Activated CD4-positive, alpha-beta T cell treated with anti-CD3 and anti-CD28 coated beads, Interleukin-2, amount 10 ng/mL, durations not matched to agents 7 days and 5 days (primary cell): ENCODE measurements at regions not wholly inside any gene's neighbourhood (a gene's known extent, or its start where the extent isn't known, plus 50 kb on each side); places are given as distances from the start of the nearest gene placed in this dataset.

ENCODE experiments used
- CTCF ChIA-PET: fragments of 350-600 bp; sonication (Branson Sonifier 250); formaldehyde crosslinking; loops from one replicate; lab custom pipeline; 2021; ENCODE audit warnings: antibody characterized with exemption; lab: Charles Lee
- POLR2A ChIA-PET: fragments of 350-600 bp; sonication (Branson Sonifier 250); formaldehyde crosslinking; loops from one replicate; lab custom pipeline; 2021; ENCODE audit warnings: antibody characterized with exemption; lab: Charles Lee
- DNase-seq: peaks from one replicate; pipeline ENCODE4 v3.0.0-alpha.2; 2020
- H3K27ac Mint-ChIP-seq: one replicate; pipeline ENCODE4 v1.8.0; 2021; ENCODE audit warnings: mild to moderate bottlenecking, moderate library complexity, mixed read lengths
- H3K27me3 Mint-ChIP-seq: one replicate; pipeline ENCODE4 v1.8.0; 2021; ENCODE audit warnings: mixed read lengths
- H3K36me3 Mint-ChIP-seq: one replicate; pipeline ENCODE4 v1.8.0; 2021; ENCODE audit warnings: low read depth, mixed read lengths
- H3K4me1 Mint-ChIP-seq: one replicate; pipeline ENCODE4 v1.8.0; 2021; ENCODE audit warnings: mixed read lengths
- H3K4me3 Mint-ChIP-seq: one replicate; pipeline ENCODE4 v1.8.0; 2021; ENCODE audit warnings: mild to moderate bottlenecking, moderate library complexity, mixed read lengths
- H3K9me3 Mint-ChIP-seq: one replicate; pipeline ENCODE4 v1.8.0; 2021; ENCODE audit warnings: mixed read lengths

DNA sequence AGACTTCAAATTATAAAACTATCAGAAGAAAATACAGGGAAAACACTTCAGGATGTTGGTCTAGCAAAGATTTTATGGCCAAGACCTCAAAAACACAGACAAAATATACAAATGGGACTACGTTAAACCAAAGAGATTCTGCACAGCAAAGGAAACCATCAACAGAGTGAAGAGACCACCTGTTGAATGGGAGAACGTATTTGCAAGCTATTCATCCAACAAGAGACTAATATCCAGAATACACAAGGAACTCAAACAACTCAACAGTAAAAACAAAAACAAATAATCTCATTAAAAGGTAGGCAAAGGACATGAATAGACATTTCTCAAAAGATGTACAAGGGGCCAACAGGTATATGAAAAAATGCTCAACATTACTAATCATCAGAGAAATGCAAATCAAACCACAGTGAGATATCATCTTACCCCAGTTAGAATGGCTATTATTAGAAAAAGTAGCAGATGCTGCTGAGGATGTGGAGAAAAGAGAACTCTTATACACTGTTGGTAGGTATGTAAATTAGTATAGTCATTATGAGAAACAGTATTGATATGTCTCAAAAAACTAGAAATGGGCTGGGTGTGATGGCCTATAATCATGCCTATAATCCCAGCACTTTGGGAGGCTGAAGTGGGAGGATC lies 112.6 kb downstream of the LRIG2 start:
- Mint-ChIP-seq H3K4me1 (no peaks in the 10 kb centered on the region), H3K9me3 (no peaks in the 10 kb centered on the region), H3K4me3 (no peak overlapping the region), H3K36me3 (no peaks in the 10 kb centered on the region), H3K27ac (no peak overlapping the region), H3K27me3 (peaks cover 39% of the 10 kb centered on the region)
- CTCF ChIA-PET, result no interaction called here
- POLR2A ChIA-PET, result no interaction called here
- DNase-seq, result no peak

DNA sequence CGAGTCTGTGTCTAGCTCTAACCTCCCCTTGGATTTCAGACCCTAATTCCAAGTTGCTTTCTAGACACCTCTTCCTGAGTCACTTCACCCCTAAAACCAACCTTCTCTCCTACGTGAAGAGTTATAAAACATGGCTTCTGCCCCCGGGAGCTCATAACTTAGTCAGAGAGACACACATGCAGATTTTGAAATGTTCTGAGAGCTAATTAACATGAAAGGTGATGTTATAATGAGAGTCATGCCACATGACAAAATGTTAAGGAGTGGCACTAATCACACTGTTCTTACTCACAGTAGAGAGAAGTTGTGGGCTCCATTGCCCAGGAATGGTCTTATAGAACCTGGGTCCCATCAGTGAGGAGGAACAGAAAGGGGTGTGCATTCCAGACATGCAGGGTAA lies 117.1 kb downstream of the LRIG2 start:
- Mint-ChIP-seq H3K27me3 (peaks cover 18% of the 10 kb centered on the region), H3K36me3 (no peaks in the 10 kb centered on the region), H3K9me3 (peaks cover 6% of the 10 kb centered on the region), H3K4me1 (peaks cover 9% of the 10 kb centered on the region), H3K4me3 (no peak overlapping the region), H3K27ac (no peak overlapping the region)
- ChIA-PET CTCF (no interaction called here), POLR2A (no interaction called here)
- no peak for DNase-seq

DNA sequence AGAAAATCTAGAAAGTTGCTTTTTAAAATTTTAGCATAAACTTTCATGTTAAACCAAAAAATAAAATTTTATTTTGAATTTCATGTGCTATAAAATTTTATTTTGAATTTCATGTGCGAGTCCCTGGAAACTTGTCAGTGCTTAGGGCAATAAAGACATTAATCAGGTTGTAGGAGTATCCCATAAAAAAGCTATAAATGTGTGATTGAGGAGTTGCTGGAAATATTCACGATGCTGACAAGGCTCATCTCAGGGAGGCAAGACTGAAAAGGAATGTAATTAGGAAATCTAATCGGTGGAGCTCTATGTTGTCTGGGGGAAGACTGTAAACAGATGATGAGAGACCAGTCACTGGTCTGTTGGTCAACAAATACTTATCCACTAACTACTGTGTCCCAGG lies 117.9 kb downstream of the LRIG2 start:
- ChIA-PET POLR2A (no interaction called here), CTCF (no interaction called here)
- H3K27ac Mint-ChIP-seq, result no peak overlapping the region
- H3K36me3 Mint-ChIP-seq, result no peaks in the 10 kb centered on the region
- no peak for DNase-seq
- H3K4me1 Mint-ChIP-seq, result peaks cover 9% of the 10 kb centered on the region
- H3K27me3 Mint-ChIP-seq, result peaks cover 15% of the 10 kb centered on the region
- H3K9me3 Mint-ChIP-seq, result peaks cover 6% of the 10 kb centered on the region
- H3K4me3 Mint-ChIP-seq, result no peak overlapping the region

DNA sequence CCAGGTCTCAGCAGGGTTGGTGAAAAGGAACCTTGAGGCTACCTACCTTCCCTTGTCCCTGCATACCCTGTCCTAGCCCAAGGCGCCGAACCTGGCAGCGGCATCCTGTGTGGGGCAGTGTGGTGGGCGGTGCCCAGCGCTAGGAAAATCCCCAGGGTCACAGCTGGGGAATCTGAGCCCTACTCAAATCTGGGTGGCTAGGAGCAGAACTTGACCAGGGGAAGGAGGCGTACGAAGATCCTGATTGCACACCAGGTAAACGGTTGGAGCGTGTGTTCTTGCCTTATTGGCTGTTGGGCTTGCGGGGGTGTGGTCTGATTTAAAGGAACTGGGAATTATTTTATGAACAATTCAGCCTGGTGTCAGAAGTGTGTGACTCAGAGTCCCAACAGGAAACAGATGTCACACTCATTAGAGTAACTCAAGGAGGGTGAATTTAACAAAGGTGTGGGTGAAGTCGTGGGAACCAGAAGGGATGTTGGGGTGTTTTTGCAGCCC lies 118.6 kb downstream of the LRIG2 start:
- Mint-ChIP-seq H3K27me3 (peaks cover 15% of the 10 kb centered on the region), H3K4me3 (no peak overlapping the region), H3K27ac (no peak overlapping the region), H3K9me3 (peaks cover 6% of the 10 kb centered on the region), H3K4me1 (peaks cover 9% of the 10 kb centered on the region), H3K36me3 (no peaks in the 10 kb centered on the region)
- POLR2A ChIA-PET, result no interaction called here
- CTCF ChIA-PET, result no interaction called here
- no peak for DNase-seq

DNA sequence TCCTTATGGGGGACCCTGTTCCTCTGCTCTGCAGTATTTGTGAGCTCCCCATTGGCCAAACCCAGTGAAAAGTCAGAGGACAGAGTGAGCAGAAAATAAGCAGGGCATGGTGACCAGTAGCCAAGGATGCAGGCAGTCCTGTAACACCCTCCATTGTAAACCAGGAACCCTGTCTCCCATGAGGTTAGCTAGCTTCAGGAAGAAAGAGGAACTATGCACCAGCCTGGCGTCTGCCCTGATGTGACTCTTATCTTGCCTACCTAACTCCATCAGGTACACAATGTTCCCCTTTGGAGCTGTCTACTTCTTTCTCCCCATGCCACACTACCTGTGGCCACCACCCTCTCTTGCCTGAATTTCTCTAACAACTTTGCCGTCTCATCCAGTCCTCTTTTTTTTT lies 119.2 kb downstream of the LRIG2 start:
- ChIA-PET POLR2A (no interaction called here), CTCF (no interaction called here)
- Mint-ChIP-seq H3K27ac (no peak overlapping the region), H3K27me3 (peaks cover 15% of the 10 kb centered on the region), H3K4me1 (peaks cover 9% of the 10 kb centered on the region), H3K36me3 (no peaks in the 10 kb centered on the region), H3K9me3 (peaks cover 6% of the 10 kb centered on the region), H3K4me3 (no peak overlapping the region)
- DNase-seq, result no peak

DNA sequence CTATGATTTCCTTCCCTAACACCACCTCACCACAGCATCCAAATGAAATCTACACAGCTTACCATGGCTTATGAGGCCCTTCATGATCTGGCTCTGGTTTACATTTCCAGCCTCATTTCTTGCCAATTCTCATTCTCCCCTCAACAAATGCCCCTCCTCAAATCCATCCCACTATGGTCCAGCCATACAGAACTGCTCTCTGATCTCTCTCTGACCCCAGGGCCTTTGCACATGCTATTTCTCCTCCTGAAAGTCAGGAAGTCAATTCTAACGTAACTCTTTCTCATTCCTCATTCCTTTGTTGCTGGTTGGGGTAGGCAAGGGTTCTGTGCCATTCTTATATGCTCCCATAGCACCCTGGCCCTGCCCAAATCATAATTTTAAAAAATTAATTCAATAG lies 120.0 kb downstream of the LRIG2 start:
- no peak for DNase-seq
- H3K9me3 Mint-ChIP-seq, result peaks cover 6% of the 10 kb centered on the region
- no peak overlapping the region for H3K27ac Mint-ChIP-seq
- CTCF ChIA-PET, result no interaction called here
- POLR2A ChIA-PET, result no interaction called here
- H3K4me1 Mint-ChIP-seq, result peaks cover 9% of the 10 kb centered on the region
- H3K27me3 Mint-ChIP-seq, result peaks cover 15% of the 10 kb centered on the region
- H3K4me3 Mint-ChIP-seq, result no peak overlapping the region
- H3K36me3 Mint-ChIP-seq, result no peaks in the 10 kb centered on the region

DNA sequence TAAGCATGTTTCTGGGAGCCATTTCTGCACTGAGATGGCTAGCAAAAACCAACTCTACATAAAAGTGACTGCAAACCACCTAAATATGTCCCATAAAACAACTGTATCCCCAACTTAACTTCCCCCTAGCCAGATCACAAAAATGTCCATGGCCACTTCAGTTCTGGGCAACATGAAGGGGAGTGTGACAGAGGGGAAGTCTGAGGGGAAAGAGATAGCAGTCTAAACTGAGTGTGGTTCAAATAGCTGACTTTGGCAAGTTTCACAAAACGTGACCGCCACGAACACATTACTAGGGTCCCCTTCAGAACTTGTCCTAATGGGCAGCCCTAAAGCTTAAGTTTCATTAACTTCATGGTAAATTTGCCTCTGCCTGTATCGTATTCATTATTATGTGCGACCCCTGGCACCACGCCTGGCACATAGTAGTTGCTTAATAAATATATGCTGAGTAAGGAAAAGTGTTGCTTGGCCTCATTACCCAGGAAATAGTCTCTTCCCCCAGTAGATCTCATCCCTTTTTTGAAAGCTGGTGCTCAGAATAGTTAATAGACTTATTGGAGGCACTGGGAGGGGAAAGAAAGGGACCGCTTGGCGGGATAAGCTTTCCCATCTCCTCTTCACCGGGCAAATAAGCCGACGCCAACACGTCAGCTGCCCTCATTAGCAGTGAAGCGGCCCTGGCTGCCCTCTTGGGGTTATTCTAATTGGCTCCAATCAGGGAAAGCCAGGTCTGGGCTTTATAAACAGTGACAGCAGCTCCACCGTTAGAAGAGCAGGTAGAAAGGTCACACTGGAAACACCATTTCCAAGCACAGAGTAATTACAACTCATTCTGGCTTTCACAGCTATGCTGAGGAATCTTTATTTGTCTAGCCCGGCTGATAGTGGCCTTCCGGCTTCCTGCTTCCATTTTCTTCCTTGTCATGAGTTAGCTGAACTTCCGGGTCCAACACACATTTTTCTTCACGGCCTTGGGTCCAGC lies 122.1 kb downstream of the LRIG2 start:
- POLR2A ChIA-PET, result no interaction called here

DNA sequence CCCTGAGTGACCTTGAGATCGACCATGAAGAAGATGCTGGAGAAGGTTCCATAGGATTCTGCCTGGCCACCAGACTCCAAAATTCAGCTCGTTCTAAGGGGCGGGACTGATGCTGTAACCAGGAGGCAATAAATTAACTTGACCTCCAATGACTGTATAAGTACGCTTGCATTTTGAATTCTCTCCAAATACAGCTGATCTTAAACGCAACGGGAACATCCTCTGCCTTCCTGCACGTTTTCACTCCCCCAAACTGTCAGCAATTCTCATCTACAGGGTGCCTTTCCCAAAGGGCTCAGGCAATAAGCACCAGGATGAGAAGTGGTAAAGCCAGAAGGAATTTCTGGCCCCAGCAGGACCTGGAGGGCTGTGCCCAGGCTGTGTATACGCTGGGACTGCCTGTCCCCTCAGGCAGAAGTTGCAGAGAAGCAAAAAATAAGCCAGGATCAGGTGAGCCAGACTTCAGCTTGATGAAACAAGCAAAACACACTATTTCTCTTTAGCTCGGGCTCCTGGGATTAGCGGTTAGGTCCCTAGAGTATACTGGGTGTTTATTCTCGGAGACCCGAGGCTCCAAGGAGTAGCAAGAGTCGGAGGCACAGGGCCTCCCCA lies 124.8 kb downstream of the LRIG2 start:
- peaks cover 6% of the 10 kb centered on the region for H3K4me1 Mint-ChIP-seq
- no peaks in the 10 kb centered on the region for H3K36me3 Mint-ChIP-seq
- no peak overlapping the region for H3K27ac Mint-ChIP-seq
- H3K27me3 Mint-ChIP-seq, result no peaks in the 10 kb centered on the region
- no peak overlapping the region for H3K4me3 Mint-ChIP-seq
- ChIA-PET CTCF (interaction anchor here (0.8 to 1.5 kb wide), 2 partner anchors 51 to 366 kb away, joined by 3 read pairs; no protein-coding TSS in a partner anchor), POLR2A (no interaction called here)
- H3K9me3 Mint-ChIP-seq, result peaks cover 6% of the 10 kb centered on the region
- DNase-seq, result no peak

More for the DNA sequence above, 122.1 kb downstream of the LRIG2 start:
- Mint-ChIP-seq H3K27ac (no peak overlapping the region), H3K36me3 (no peaks in the 10 kb centered on the region), H3K4me3 (no peak overlapping the region), H3K4me1 (peaks cover 9% of the 10 kb centered on the region), H3K9me3 (peaks cover 6% of the 10 kb centered on the region), H3K27me3 (peaks cover 2% of the 10 kb centered on the region)
- CTCF ChIA-PET, result no interaction called here
- DNase-seq, result no peak

DNA sequence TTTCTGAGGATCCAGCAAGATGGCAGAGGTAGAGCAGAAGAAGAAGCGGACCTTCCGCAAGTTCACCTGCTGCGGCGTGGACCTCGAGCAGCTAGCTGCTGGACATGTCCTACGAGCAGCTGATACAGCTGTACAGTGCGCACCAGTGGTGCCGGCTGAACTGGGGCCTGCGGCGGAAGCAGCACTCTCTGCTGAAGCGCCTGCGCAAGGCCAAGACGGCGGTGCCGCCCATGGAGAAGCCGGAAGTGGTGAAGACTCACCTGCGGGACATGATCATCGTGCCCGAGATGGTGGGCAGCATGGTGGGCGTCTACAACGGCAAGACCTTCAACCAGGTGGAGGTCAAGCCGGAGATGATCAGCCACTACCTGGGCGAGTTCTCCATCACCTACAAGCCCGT lies 125.8 kb downstream of the LRIG2 start:
- H3K9me3 Mint-ChIP-seq, result no peaks in the 10 kb centered on the region
- no peaks in the 10 kb centered on the region for H3K36me3 Mint-ChIP-seq
- POLR2A ChIA-PET, result no interaction called here
- no peak overlapping the region for H3K27ac Mint-ChIP-seq
- no peaks in the 10 kb centered on the region for H3K27me3 Mint-ChIP-seq
- CTCF ChIA-PET, result interaction anchor here (1.5 kb wide), 1 partner anchor 365 kb away, joined by 3 read pairs; no protein-coding TSS in a partner anchor
- no peak overlapping the region for H3K4me3 Mint-ChIP-seq
- DNase-seq, result no peak
- no peaks in the 10 kb centered on the region for H3K4me1 Mint-ChIP-seq

DNA sequence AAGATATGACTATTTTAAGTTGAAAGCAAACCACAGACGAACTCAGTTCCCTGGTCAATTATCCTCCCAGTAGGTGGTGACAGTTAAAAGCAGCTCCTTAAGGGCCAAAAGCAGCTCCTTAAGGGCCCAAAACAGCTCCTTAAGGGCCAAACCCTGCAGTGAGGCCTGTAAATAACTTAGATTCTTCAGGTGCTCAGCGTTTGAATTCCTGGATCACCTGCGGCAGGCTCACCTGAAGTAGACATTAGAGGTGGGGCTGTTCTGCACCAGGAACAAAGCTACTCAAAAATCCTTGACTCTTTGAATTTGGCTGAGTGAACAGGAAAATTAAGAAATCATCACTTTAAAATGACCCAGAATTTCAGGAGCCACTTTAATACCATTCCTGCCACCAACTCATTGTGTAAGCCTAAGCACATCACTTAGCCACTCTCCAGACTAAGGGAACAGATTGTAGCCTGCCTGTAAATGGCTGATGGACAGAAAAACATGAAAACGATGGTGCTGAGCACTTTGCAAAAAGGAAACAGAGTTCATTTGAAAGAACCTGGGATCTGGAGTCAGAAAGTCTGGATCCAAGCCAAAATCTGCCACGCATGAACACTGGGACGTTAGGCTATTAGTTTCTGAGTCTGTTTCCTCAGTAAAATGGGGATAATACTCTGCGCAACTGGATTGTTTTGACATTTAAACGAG lies 126.9 kb downstream of the LRIG2 start:
- DNase-seq, result no peak
- Mint-ChIP-seq H3K4me3 (no peak overlapping the region), H3K36me3 (no peaks in the 10 kb centered on the region), H3K27me3 (no peaks in the 10 kb centered on the region), H3K9me3 (no peaks in the 10 kb centered on the region), H3K27ac (no peak overlapping the region), H3K4me1 (no peaks in the 10 kb centered on the region)
- POLR2A ChIA-PET, result no interaction called here
- CTCF ChIA-PET, result interaction anchor here (0.5 kb wide), 1 partner anchor 666 kb away, joined by 3 read pairs; no protein-coding TSS in a partner anchor

DNA sequence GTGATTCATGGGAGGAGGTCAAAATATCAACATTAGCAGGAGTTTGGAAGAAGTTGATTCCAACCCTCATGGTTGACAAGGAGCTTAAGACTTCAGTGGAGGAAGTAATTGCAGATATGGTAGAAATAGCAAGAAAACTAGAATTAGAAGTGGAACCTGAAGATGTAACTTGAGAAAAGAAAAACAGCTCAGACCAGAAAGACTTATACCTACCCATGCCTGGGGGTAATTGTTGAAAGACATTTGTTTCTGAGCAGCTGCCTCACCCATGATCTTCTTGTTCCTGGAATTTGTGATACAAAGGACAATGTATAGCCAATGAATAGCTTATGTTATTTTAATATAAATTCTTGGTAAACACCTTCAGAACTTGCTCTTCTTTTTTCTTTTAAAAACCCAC lies 128.6 kb downstream of the LRIG2 start:
- Mint-ChIP-seq H3K4me1 (no peaks in the 10 kb centered on the region), H3K36me3 (no peaks in the 10 kb centered on the region), H3K9me3 (no peaks in the 10 kb centered on the region), H3K27me3 (peaks cover 2% of the 10 kb centered on the region), H3K4me3 (no peak overlapping the region), H3K27ac (no peak overlapping the region)
- CTCF ChIA-PET, result no interaction called here
- POLR2A ChIA-PET, result no interaction called here
- DNase-seq, result no peak

DNA sequence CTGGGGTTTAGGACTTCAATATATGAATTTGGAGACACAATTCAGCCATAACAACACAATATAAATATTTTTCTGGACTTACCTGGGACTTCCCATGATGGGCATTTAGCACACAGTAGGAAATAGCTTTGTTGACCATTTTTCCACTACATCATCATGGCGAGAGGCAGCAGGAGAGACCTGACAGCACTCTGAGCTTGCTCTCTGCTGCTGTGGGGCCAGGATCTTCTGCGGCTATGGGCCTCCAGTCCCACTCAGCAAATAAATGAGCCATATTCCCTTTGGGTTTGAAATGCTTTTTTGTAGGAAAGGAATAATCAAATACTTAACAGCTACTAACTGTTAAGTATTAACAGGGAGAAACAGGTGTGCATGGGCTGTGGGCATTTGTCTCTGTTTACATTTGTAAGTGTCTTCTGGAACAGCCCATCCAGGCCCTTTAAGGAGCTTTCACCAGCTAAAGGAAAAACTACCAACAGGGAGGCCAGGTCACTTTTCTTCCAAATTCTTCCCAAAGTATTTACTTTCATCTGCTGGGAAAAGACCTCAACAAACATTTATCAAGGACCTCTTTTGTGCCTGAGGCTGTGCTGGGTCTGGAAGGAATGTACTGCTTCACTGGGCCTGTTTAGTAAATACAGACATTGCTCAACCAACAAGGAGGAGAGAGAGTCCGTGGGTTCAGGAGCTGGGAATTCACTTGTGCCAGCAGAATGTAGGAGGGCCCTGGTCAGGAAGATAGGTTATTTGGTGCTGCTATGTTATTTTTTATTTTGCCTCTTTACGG lies 133.2 kb downstream of the LRIG2 start:
- Mint-ChIP-seq H3K4me1 (no peaks in the 10 kb centered on the region), H3K27me3 (peaks cover 2% of the 10 kb centered on the region), H3K36me3 (no peaks in the 10 kb centered on the region), H3K27ac (no peak overlapping the region), H3K9me3 (no peaks in the 10 kb centered on the region), H3K4me3 (no peak overlapping the region)
- CTCF ChIA-PET, result no interaction called here
- POLR2A ChIA-PET, result no interaction called here
- DNase-seq, result no peak
